ENCODE measurements at regions not wholly inside any gene's neighbourhood (a gene's known extent, or its start where the extent isn't known, plus 50 kb on each side); places are given as distances from the start of the nearest gene placed in this dataset.

DNA sequence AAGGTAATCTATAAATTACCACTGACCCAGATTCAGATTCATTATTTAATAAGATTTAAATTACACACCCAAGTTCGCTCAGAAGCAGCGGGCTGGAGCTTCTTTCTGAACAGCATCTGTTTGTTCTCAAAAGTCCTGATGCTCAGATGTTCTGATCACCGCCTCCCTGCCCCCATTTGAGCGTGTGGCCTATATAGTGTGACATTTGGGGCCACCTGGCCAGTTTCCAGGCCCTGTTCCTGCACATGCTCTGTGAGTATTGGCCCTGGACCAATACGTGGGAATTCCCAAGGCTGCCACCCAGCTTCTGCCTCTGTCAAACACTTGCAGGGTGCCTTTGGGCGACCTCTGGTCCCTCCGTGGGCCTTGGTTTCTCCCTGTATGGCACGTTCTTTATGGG lies 228.8 kb downstream of the TFAP2C start:
- no peak overlapping the region for H2AFZ ChIP-seq (ENCODE audit: low read length)
- no peak overlapping the region for H3K9ac ChIP-seq (ENCODE audit: extremely low read depth, insufficient read length, low read length)
- H3K9me3 ChIP-seq (ENCODE audit: control insufficient read depth, low read depth, low read length): no peaks in the 10 kb centered on the region
- Mint-ChIP-seq H3K27me3 (ENCODE audit: low read depth) (peaks cover 22% of the 10 kb centered on the region), H3K4me1 (peaks cover 35 to 39% of the 10 kb centered on the region in 2 experiments), H3K4me3 (no peak overlapping the region), H3K27ac (no peak overlapping the region), H3K9me3 (no peaks in the 10 kb centered on the region), H3K36me3 (ENCODE audit: insufficient read depth in 1 of 3, low read depth in 3 of 3) (no peaks in the 10 kb centered on the region)
- H3K79me2 ChIP-seq (ENCODE audit: insufficient read depth, low read length): no peaks in the 10 kb centered on the region
- no peak overlapping the region for H2BK15ac ChIP-seq (ENCODE audit: low read depth, low read length)
- no peak overlapping the region for H3K4ac ChIP-seq (ENCODE audit: low read depth, low read length)
- H3K18ac ChIP-seq (ENCODE audit: insufficient read length, low read depth, low read length): no peak overlapping the region
- no peak overlapping the region for H3K27ac ChIP-seq (ENCODE audit: insufficient read length, low read depth, low read length)
- H3T11ph ChIP-seq (ENCODE audit: low read length): no peak overlapping the region
- no peak overlapping the region for H3K23ac ChIP-seq (ENCODE audit: insufficient read length, low read depth, low read length)
- H2BK5ac ChIP-seq (ENCODE audit: insufficient read length, low read length): no peak overlapping the region
- peaks cover 4% of the 10 kb centered on the region; the same call in 1 of the 2 replicates for H3K4me1 ChIP-seq (ENCODE audit: insufficient read depth, low read length)
- H3K56ac ChIP-seq (ENCODE audit: insufficient read length, low read depth, low read length): no peak overlapping the region
- no peak overlapping the region for H3K14ac ChIP-seq (ENCODE audit: insufficient read depth, low read length)
- H4K91ac ChIP-seq (ENCODE audit: insufficient read length, low read depth, low read length): no peak overlapping the region
- H3K79me1 ChIP-seq (ENCODE audit: insufficient read depth, low read depth, low read length, poor library complexity, severe bottlenecking): no peaks in the 10 kb centered on the region
- no peak overlapping the region for H4K5ac ChIP-seq (ENCODE audit: insufficient read length, low read depth, low read length)
- H3K23me2 ChIP-seq (ENCODE audit: insufficient read length, low read depth, low read length, poor library complexity, severe bottlenecking): no peaks in the 10 kb centered on the region
- no peak overlapping the region for H2BK12ac ChIP-seq (ENCODE audit: insufficient read length, low read depth, low read length)
- no peaks in the 10 kb centered on the region for H4K20me1 ChIP-seq (ENCODE audit: control insufficient read depth, insufficient read depth, insufficient read length)
- TF ChIP-seq, protein P1, sequence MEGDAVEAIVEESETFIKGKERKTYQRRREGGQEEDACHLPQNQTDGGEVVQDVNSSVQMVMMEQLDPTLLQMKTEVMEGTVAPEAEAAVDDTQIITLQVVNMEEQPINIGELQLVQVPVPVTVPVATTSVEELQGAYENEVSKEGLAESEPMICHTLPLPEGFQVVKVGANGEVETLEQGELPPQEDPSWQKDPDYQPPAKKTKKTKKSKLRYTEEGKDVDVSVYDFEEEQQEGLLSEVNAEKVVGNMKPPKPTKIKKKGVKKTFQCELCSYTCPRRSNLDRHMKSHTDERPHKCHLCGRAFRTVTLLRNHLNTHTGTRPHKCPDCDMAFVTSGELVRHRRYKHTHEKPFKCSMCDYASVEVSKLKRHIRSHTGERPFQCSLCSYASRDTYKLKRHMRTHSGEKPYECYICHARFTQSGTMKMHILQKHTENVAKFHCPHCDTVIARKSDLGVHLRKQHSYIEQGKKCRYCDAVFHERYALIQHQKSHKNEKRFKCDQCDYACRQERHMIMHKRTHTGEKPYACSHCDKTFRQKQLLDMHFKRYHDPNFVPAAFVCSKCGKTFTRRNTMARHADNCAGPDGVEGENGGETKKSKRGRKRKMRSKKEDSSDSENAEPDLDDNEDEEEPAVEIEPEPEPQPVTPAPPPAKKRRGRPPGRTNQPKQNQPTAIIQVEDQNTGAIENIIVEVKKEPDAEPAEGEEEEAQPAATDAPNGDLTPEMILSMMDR (conservative IDR thresholded peaks at IDR 0.05): no peak
- H3K27me3 ChIP-seq (ENCODE audit: insufficient read depth, low read length): no peaks in the 10 kb centered on the region
- H2AK5ac ChIP-seq (ENCODE audit: insufficient read length, low read length): no peak overlapping the region
- no peak overlapping the region for H4K8ac ChIP-seq (replicated peaks; ENCODE audit: insufficient read length, low read depth, low read length)
- no peak overlapping the region for H3K4me2 ChIP-seq (ENCODE audit: insufficient read depth, insufficient read length, low read length)
- no peak overlapping the region for H2BK20ac ChIP-seq (ENCODE audit: low read depth, low read length, poor library complexity, severe bottlenecking)
- no CpG with 5 or more reads among the region's 8 CpGs for WGBS (ENCODE audit: extremely low coverage, insufficient read length, low lambda C conversion rate)
- H2BK120ac ChIP-seq (ENCODE audit: low read depth, low read length, poor library complexity, severe bottlenecking): no peak overlapping the region
- DNase-seq: no peak
